ENCODE measurements at regions not wholly inside any gene's neighbourhood (a gene's known extent, or its start where the extent isn't known, plus 50 kb on each side); places are given as distances from the start of the nearest gene placed in this dataset.
"Not testable (repeated sequence)": the region's sequence is repeated elsewhere in the genome, so short reads cannot be mapped to it uniquely, and the experiment has no call there.

- no peak for DNase-seq
Measured at GRCh38 chr3:99586701-99587100, 51.7 kb upstream of the COL8A1 start.

GRCh38 chr3:99579965-99580364 lies 58.4 kb upstream of the COL8A1 start:
- DNase-seq = no peak

DNA sequence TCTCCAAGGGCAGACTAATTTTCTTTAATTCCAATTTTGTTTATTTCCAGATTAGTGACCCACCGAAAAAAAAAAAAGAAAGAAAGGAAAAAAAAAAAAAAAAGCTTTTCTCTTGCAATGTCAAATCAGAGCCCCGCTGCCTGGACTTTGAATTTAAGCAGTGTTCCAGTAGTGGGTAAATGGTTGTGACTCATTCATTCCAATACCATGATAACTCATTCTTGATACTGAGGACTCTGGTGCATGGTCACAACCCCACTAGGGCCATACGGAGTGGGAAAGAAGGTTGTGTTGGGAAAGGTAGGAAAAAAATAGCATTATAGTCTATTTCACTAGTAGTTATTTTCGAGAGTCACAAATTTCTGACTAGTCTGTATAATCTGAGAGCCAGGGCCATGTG lies 59.1 kb upstream of the COL8A1 start:
- DNase-seq = no peak

DNA sequence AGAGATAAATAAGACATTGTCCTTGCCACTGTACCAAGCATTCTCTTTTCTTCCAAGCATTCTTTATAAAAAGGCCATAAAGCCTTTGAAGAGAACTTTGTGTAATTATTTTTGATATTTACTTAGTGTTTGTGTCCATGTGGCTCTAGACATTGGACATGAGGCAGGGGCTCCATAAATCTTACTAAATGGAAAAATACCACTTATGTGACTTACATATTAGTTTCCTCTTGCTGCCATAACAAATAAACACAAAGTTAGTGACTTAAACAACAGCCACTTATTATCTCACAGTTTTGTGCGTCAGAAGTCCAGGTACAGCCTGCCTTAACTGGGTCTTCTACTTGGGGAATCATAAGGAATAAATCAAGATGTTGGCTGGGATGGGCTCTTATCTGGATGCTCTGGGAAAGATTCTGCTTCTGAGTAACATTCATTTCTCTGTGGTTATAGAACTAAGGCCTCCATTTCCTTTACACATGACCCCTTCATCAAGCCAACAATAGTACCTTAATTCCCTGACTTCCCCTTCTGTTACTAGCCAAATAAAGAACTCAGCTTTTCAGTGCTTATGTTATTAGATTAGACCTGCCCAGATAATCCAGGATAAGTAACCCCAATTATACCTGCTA lies 59.9 kb upstream of the COL8A1 start:
- DNase-seq = no peak

DNA sequence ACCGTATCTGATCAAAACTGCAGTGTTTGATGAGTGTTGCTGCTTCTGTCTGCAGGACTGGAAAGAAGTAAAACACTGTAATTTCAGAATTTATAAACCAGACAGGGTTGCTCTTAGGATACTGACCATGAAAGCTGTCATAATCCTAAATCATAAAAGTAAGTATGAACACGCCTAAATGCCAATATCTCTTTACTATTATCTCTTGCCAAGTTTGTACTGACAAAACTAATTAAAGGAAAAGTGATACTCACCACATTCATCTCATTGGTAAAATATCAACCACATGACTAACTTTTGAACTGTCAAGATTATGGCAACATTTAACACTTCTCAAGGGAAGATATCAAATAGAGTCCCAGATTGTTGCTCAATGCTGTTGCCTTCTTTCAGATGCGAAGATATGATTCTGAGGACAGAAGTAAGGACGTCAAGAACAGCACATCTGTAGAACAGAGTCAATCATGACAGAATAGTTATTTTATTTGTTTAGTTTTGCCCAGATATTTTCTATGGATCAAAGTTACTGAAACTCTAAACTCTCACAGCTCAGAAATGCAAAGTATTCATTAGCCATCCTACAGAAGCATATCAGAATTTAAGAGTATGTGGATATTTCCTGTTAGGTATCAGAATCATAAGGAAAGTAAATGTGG lies 61.4 kb upstream of the COL8A1 start:
- no peak for DNase-seq

- no peak for DNase-seq
Measured at GRCh38 chr3:99575683-99576082, 62.7 kb upstream of the COL8A1 start.

DNA sequence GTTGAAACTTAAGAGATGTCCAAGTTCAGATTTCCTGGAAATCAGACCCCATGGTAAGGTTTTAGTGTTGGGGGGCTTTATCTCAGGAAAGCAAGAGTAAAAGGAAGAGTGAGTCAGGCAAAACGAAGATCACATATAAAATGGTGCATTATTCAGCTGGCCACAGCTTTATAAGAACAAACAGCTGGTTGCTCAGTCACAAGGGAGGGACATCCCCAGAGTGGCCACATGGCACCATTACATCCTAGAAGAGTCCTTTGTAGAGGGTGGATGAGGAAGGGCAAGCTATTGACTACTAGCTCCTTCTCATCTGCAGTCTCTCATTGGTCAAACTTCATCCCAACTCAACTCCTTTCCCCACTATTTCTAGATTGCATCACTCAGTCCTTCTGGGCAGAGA lies 68.3 kb upstream of the COL8A1 start:
- no peak for DNase-seq

GRCh38 chr3:99568663-99569335 lies 69.6 kb upstream of the COL8A1 start:
- no peak for DNase-seq

DNA sequence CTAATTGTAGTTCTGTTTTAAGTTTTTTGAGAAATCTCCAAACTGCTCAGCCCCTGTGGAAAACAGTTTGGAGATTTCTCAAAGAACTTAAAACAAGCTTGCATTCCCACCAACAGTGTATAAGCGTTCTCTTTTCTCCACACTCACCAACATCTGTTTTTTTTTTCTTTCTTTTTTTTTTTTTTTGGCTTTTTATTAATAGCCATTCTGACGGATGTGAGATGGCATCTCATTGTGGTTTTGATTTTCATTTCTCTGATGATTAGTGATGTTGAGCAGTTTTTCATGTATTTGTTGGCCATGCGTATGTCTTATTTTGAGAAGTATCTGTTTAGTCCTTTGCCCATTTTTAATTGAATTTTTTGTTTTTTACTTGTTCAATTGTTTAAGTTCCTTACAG lies 73.1 kb upstream of the COL8A1 start:
- no peak for DNase-seq

GRCh38 chr3:99562990-99563607 lies 75.3 kb upstream of the COL8A1 start:
- no peak for DNase-seq

- DNase-seq = no peak
Measured at GRCh38 chr3:99562138-99562537, 76.3 kb upstream of the COL8A1 start.

DNA sequence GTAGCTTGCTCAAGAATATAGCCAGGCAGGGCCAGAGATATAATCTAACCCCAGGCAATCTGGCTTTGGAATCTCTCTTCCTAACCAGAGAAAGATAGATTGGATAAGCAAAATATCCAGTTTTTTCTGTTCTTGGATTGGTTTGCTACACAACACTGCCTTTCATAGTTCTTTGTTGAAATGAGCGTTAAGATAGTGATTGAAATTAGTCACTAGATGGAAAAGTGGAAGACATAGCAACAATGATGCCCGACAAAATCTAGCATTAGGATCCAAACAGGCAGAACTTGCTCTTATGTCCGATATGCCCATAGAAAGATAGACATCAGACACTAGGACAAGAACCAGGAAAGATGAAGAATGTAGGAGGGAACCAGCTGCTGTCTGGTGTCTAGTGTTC lies 77.3 kb upstream of the COL8A1 start:
- no peak for DNase-seq

DNA sequence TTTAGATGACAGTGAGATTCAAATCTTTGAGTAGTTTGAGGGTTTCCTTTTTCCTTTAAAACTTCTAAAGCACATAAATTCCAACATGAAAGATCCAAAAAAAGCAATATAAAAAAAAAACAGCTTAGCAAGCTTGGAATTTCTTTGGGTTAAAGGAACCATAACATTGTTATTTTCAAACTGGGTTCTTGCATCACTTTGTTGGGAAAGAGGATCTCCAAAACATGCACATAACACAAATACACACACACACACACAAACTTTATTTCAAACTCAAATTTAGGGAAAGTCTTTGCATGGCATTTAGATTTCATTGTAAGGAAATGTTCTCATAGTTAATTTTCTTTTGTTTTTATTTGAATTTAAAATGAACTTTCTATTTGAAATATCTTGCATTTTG lies 79.2 kb upstream of the COL8A1 start:
- no peak for DNase-seq

GRCh38 chr3:99555885-99556284 lies 82.5 kb upstream of the COL8A1 start:
- DNase-seq = not testable (repeated sequence)

DNA sequence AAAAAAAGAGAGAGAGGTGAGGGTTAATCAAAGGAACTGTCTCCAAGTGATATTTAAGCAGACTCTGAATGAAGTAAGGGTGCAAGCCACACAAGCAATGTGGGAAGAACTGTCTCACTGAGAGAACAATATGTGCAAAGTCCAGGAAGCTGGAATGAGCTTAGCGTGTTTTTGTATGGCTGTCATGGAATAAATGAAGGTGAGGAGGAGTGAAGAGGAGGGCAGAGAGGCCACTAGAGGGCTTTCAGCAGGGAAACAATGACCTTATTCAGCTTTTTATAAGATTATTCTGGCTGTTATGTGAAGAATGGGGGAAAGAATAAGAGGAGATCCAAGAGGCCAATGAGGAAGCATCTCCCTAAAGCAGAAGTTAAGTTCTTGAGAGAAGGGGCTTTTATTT lies 86.9 kb upstream of the COL8A1 start:
- DNase-seq = no peak

DNA sequence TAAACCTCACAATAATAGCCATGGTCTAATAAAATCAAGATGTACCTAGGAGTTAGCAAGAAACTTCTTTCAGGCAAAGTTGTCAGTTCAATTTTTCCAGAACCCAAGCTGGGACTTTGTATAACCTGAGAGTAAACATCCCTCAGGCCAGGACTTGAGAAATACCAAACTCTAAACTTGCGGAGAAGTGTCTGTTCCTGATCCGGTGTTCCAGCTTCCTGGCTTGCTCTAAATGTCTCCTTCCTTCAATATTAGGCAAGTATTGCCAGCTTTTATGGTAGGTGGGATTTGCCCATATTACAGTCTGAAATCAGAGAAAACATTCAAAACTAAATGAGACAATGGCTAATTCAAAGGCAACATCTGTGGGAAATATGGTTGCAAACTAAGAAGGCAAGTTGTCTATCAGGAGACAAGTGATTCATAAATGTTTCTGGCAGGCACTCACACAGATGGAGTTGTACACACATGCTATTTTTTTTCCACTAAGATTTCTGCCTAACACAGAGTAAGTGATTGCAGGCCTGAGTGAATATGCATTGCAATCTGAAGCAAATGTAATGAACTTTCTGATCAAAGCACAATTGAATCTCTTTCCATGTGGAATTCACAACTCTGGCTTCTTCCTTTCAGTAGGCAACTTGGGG lies 88.3 kb upstream of the COL8A1 start:
- DNase-seq = no peak

- no peak for DNase-seq
Measured at GRCh38 chr3:99549220-99549619, 89.2 kb upstream of the COL8A1 start.

DNA sequence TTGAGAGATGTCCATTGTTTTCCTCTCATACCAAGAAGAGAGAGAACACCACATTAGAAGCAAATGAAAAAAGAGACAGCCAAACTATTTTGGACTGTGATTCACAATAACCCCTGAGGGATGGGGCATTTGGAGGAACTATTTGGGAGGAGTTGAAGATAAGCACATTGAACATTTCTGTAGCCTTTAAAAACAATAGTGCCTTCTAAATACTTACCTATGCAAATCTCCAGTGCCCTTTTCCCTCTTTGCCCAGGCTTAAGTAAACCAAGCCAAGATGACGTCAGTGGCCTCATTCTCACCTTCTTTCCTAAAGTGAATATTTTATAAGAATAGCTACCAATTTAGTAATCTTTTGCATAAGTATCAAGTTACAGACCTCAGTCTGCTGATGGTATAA lies 89.7 kb upstream of the COL8A1 start:
- DNase-seq = no peak

- DNase-seq = no peak
Measured at GRCh38 chr3:99545941-99546580, 92.3 kb upstream of the COL8A1 start.

- DNase-seq = no peak
Measured at GRCh38 chr3:99544786-99545281, 93.6 kb upstream of the COL8A1 start.

DNA sequence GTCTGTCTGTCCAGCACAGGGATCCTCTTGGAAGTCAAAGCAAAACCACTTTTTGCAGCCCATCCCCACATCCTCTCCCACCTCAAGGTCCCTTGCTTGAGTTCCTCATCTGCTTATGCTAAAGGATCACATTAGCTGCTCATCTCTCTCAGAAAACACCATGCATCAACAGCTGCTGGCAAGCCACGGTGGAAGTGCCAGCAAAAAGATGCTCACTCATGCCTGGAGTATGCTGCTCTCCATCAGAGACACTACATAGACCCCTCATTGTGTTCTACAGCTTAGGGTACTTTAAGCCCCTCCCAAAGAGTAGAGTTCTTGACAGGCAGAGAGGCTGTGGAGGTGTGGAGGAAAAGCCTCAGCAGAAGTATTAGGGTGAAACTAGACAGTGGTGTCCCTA lies 94.6 kb upstream of the COL8A1 start:
- no peak for DNase-seq

DNA sequence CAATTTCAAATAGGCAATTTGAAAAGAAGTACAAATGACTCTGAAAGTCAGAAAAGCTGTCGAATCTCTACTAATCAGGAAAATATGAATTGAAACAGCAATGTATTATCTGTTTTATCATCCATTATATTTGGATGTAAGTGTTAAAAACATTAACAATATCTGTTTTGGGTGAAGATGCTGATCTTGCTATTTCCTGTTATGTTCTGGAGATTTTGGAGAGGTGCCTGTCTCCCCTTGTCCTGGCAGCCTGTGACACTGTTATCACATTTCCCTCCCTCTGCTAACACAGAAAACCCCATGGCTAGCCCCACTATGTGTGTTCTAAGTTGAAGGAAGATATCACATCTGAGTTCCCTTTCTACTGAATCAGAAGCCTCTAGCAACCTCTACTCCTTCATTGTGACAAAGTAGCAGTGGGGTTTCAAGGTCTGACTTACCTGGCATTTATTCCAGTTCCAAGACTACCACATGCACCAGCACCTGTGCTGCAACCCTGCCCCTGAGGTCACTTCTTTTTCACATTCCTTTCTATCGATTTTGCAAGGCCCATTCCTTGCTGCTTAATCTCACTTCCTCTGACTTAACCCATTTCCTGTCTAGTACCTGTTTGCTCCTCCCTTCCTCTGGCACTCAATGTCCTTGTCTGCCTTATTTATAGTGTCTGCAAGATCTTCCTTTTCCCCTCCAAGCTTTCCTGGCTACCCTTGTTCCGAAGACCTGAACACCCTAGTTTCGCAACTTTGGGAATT lies 95.5 kb upstream of the COL8A1 start:
- DNase-seq = no peak

Measured in NCI-H187 (cell line).